Coronary artery (tissue), 2 donors: ENCODE measurements at regions not wholly inside any gene's neighbourhood (a gene's known extent, or its start where the extent isn't known, plus 50 kb on each side); places are given as distances from the start of the nearest gene placed in this dataset.

Source experiments
- DNase-seq: peaks from one replicate; pipeline ENCODE4 v3.0.0-alpha.2; 2017; ENCODE audit warnings: low spot score
- H3K27ac ChIP-seq, 2 donors: fragments of 200-600 bp; sonication (generic); one replicate each; pipeline ENCODE4 v1.5.1; 2016 to 2019
- H3K4me3 ChIP-seq: fragments of 200-600 bp; sonication (generic); 2 replicates; pipeline ENCODE4 v1.5.1; 2016; ENCODE audit warnings: mild to moderate bottlenecking, moderate library complexity
- TF ChIP-seq, protein P1 (sequence below): fragments of 200-600 bp; sonication (generic); IDR thresholded peaks from one replicate; pipeline ENCODE4 v1.5.1; 2019; ENCODE audit warnings: antibody characterized with exemption

GRCh38 chr11:134756811-134757540 is 344.9 kb upstream of the B3GAT1 start:
- DNase-seq: peak; percentile 59
- no peak overlapping the region for H3K27ac ChIP-seq
- TF ChIP-seq, protein P1, sequence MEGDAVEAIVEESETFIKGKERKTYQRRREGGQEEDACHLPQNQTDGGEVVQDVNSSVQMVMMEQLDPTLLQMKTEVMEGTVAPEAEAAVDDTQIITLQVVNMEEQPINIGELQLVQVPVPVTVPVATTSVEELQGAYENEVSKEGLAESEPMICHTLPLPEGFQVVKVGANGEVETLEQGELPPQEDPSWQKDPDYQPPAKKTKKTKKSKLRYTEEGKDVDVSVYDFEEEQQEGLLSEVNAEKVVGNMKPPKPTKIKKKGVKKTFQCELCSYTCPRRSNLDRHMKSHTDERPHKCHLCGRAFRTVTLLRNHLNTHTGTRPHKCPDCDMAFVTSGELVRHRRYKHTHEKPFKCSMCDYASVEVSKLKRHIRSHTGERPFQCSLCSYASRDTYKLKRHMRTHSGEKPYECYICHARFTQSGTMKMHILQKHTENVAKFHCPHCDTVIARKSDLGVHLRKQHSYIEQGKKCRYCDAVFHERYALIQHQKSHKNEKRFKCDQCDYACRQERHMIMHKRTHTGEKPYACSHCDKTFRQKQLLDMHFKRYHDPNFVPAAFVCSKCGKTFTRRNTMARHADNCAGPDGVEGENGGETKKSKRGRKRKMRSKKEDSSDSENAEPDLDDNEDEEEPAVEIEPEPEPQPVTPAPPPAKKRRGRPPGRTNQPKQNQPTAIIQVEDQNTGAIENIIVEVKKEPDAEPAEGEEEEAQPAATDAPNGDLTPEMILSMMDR: no peak
- H3K4me3 ChIP-seq: no peak overlapping the region

DNA sequence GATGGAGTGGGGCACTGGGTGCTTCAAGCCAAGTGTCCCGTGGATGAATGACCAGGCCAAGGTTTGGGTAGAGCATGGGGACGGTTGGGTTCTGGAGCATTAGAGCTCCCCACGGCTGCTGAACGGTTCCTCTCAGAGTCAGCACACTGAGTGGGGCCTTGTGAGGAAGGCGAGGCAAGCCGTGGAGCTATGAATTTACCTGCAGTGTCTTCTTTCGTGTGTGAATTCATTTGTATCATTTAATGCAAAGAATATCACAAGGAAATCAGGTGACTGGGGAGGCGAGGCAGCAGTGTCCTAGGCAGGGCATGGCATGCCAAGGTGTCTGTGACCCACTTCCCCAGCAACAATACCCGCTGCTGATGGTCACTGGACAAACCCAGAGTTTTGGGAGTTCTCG is 343.5 kb upstream of the B3GAT1 start:
- no peak overlapping the region for H3K27ac ChIP-seq
- peak; percentile 38 for DNase-seq
- H3K4me3 ChIP-seq: no peak overlapping the region
- TF ChIP-seq, protein P1: no peak

- no peak overlapping the region for H3K4me3 ChIP-seq
- no peak for DNase-seq
- TF ChIP-seq, protein P1: no peak
- no peak overlapping the region for H3K27ac ChIP-seq
Observed at GRCh38 chr11:134754521-134755198, 342.6 kb upstream of the B3GAT1 start.

DNA sequence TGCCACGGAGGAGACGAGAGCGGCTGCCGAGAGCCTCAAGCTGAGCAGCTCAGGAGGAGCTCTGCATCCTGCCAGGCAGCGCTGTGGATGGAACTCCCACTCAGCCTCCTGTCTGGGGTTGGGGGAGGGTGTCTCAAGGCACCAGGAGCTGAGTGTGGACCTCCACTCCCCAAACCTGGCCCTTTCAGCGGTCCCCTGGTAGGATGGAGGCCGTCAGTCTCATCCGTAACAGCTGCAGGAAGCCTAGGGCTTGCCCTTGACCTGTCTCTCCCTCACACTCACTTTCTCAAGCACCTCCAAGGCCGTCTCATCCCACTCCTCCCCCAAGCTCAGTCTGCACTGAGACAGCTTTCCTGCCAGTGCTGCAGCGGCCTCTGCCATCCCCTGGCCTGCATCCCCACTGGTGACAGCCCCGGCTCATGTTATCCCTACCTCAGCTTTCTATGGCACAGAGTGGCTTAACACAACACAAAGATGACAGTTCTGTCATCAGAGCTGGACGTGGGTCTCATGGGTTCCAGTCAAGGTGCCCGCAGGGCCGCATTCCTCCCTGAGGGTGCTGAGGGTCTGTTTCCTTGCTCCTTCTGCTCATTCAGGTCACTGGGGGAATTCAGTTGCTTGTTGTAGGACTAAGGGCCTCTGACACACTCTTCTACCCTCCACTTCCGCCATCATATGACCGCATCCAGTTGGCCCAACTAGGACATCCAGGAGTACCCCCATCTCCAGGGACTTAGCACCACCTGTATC is 341.9 kb upstream of the B3GAT1 start:
- TF ChIP-seq, protein P1: no peak
- DNase-seq: peak; percentile 61
- Histone ChIP-seq H3K4me3 (no peak overlapping the region), H3K27ac (no peak overlapping the region)

DNA sequence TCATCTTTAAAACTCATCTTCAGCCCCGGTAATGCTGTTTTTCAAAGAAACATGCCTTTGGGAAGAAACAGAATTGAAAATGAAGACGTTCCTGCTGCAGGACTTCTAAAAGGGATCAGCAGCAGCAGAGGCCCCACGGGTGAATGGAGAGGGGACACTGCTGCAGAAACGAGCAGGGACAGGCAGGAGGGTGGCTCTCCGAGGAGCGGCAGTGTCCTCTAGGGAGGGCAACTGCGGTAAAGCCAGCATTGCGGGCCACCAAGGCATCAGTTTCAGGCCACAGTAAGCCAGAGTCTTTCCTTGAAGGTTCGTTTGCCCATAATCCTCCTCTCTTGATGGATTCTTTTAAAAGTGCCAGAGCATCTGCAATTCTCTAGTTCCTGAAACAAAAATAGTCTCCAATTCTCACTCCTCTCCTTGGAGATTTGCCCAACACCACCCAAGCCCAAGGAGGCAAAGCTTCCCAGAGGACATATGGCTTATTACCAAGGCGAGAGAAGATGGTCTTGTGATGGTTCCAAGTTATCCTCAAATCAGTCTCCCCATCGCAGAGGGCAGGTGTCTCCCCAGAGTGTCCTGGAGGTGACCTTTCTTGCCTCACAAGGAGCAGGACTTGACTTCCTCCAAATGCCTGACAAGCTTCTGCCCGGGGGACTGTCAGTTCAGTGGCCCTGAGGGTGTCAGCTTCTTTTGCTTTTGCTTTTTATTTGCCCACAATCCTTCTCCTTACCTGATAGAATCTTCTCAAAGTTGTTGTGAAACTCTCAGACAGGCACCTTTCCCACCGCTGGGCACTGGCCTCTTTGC is 341.1 kb upstream of the B3GAT1 start:
- DNase-seq: no peak
- no peak overlapping the region for H3K4me3 ChIP-seq
- TF ChIP-seq, protein P1: no peak
- no peak overlapping the region for H3K27ac ChIP-seq

DNA sequence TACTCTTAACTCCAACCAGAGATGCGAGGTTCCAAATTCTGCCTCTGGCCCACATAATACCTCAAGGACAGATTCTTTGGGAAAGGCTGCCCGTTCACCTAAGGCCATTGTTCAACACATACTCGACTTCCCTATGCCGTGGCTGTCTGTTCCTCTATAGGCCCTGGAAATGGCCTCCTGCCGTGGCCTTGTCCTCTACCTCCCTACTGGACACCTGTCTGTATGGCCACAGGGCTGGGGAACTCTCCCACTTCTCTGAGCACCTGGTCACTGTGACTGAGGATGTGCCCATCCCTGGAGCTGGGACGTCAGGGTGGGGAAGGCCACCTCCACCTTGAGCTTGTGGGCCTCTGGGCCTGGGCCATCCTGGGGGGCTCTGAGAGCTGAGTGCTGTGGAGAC is 340.5 kb upstream of the B3GAT1 start:
- TF ChIP-seq, protein P1: no peak
- peak; percentile 68 for DNase-seq
- Histone ChIP-seq H3K27ac (no peak overlapping the region), H3K4me3 (no peak overlapping the region)
